ENCODE measurements at regions not wholly inside any gene's neighbourhood (a gene's known extent, or its start where the extent isn't known, plus 50 kb on each side); places are given as distances from the start of the nearest gene placed in this dataset.
A peak's percentile ranks its signal among the peaks of the same experiment; 100 is the strongest.

DNA sequence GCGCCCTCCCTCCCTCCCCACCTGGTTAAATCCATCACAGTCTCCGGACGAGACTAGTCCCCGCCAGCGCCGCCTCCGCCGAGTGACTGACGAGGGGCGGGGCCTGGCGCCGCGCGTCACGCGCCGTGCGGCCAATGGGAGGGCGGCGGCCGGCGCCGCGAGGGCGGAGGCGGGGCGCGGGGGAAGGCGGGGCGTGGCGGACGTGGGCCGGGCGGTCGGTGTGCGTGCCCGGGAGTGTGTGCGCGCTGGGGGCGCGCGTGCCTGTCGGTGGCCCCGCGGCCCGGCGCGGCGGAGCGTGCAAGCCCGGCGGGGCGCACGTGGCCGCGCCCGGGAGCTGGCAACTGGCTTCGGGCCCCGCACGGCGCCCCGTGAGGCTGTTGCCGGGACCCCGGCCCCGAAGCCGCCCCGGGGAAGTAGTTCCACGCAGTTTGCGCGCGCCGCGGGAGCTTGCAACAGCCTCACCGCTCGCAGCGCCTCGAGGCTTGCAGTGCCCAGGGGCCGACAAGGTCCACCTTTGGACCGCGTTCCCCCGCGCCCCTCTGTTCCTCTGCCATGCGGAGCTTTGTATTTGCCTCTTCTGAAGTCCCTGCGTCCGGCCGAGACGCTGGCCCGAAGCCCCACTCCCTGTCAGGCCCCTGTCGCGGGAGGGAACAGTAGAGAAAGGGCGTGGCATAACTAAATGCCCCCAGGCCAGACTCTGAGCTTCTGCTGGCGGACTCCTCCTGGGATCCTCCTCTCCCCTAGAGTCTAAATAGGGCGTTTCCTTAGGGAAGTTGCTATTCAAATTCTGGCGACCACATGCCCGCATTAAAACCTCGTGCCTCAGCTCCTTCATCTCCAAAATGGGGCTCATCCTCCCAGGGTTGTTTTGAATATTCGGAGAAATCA is 400.9 kb downstream of the SHQ1 start (continued):
- TF ChIP-seq EHF (CRISPR knock-in tag; IDR thresholded peaks at IDR 0.05), result peak; percentile 78; the same call in 1 of the 2 replicates

DNA sequence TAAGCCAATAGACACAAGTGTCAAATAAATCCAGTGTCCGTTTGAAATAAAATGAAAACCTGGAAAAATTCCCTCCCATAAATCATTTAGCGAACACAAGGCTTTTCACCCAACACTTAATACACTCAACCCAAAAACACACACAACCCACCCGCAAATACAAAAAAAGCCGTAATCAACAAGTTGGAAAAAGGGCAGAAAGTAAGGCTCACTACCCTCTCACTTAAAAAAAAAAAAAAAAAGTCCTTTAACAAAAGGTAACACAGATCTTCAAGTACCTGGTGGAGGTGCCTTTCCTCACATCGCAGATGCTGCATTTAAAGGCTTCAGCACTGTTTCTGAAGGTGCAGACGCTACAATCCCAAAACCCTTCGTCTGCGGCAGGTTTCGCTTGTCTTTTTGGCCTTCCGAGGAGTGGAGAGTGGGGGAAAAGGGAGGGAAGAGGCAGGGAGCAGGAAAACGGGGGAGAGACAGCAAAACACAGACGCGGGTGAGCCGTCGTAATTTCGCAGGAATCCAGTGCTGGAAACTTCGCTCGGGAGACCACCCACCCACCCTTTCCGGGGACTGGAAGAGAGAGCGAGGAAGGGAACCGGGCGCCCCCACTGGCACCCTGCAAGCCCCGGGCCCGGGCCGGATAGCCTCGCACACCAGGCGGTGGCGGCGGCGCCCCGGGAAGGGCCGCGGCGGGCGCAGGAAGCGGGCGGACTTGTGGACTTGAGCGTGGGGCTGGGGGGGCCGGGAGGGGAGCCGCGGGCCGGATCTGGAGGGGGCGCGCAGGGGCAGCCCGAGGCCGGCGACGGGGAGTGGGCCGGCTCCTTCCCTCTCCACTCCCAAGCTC is 401.8 kb downstream of the SHQ1 start, which contains the start of gene RYBP:
Gene RYBP, minus strand, starts transcription at position 404 of the 841 bp plus-strand sequence.
- WGBS (ENCODE audit: missing lambda C conversion rate), result 3% methylated on average over 22 of the region's 49 CpGs
- POLR2A ChIA-PET, result interaction anchor here (0.6 to 1.7 kb wide), 8 partner anchors 20 to 292 kb away, joined by 3 to 5 read pairs (median 4); no protein-coding TSS in a partner anchor
- CTCF ChIA-PET, result interaction anchor here (1.4 kb wide), 1 partner anchor 493 kb away, joined by 3 read pairs; no protein-coding TSS in a partner anchor
- Histone ChIP-seq H3K4me2 (peak within 1 kb of the TSS; percentile 90), H3K27ac (peak within 1 kb of the TSS; percentile 88), H3K4me1 (peaks cover 19% of the 10 kb centered on the region; the same call in 2 of the 3 replicates), H3K4me3 (peak within 1 kb of the TSS; percentile 72), H3K9me3 (no peaks in the 10 kb centered on the region)
- ATAC-seq (peak; percentile 84 to 85), FAIRE-seq (no peak), DNase-seq (ENCODE audit: low read depth in 1 of 2, low spot score in 1 of 2) (no peak)
- TF ChIP-seq, protein P1, sequence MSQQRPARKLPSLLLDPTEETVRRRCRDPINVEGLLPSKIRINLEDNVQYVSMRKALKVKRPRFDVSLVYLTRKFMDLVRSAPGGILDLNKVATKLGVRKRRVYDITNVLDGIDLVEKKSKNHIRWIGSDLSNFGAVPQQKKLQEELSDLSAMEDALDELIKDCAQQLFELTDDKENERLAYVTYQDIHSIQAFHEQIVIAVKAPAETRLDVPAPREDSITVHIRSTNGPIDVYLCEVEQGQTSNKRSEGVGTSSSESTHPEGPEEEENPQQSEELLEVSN (IDR thresholded peaks at IDR 0.05; ENCODE audit: borderline replicate concordance, low read depth), result peak; percentile 36; the same call in 1 of the 2 replicates
- TF ChIP-seq SMC3 (IDR thresholded peaks at IDR 0.05) (0 out of 3 replicates have a peak, but pooled peaks have one; percentile 5), POLR2AphosphoS2 (conservative IDR thresholded peaks at IDR 0.05; ENCODE audit: low read length) (no peak), RNF2 (IDR thresholded peaks at IDR 0.05; ENCODE audit: borderline replicate concordance, low read depth) (no peak), PHF8 (IDR thresholded peaks at IDR 0.05; ENCODE audit: borderline replicate concordance, low read depth) (peak; percentile 45; the same call in 1 of the 2 replicates), CBX8 (IDR thresholded peaks at IDR 0.05) (no peak), HEYL (CRISPR knock-in tag; IDR thresholded peaks at IDR 0.05) (no peak), NR3C1 (IDR thresholded peaks at IDR 0.05) (no peak), JUNB (IDR thresholded peaks at IDR 0.05) (no peak), KDM5A (IDR thresholded peaks at IDR 0.05) (peak; percentile 18; the same call in 1 of the 2 replicates), EHMT2 (IDR thresholded peaks at IDR 0.05; ENCODE audit: low read depth) (no peak)
- TF ChIP-seq, protein P2, sequence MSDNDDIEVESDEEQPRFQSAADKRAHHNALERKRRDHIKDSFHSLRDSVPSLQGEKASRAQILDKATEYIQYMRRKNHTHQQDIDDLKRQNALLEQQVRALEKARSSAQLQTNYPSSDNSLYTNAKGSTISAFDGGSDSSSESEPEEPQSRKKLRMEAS (IDR thresholded peaks at IDR 0.05), result peak; percentile 32

DNA sequence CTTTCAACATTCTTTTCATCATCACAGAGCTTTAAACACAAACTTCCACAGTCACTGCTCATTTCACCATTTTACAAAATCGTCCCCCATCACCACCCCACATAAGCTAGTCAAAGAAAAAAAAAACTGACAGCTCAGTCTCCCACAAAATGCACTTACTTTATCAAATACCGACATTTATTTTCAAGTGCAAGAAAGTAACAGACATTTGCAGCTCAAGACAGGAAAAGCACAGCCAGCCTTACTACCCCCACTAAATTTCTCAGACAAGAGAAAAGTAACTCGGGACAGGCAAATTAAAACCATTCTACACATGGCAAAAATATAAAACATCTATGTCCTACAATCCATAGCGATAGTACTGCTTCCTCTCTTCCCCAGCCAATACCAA is 402.4 kb downstream of the SHQ1 start:
- CTCF ChIA-PET, result no interaction called here
- FAIRE-seq (no peak), DNase-seq (ENCODE audit: low read depth in 1 of 2, low spot score in 1 of 2) (no peak), ATAC-seq (no peak; a peak in 1 of 6 replicates)
- Histone ChIP-seq H3K4me1 (peaks cover 19% of the 10 kb centered on the region; the same call in 2 of the 3 replicates), H3K4me2 (peak overlapping the region; percentile 75), H3K27ac (peak overlapping the region; percentile 88; a peak in 5 of 6 replicates), H3K4me3 (peak overlapping the region; percentile 72), H3K9me3 (no peaks in the 10 kb centered on the region)
- no peak for TF ChIP-seq RAD21 (conservative IDR thresholded peaks at IDR 0.05 in 1 of 2, IDR thresholded peaks at IDR 0.05 in 1 of 2)
- TF ChIP-seq CHD4 (IDR thresholded peaks at IDR 0.05; ENCODE audit: borderline replicate concordance), result no peak
- TF ChIP-seq, protein P3, sequence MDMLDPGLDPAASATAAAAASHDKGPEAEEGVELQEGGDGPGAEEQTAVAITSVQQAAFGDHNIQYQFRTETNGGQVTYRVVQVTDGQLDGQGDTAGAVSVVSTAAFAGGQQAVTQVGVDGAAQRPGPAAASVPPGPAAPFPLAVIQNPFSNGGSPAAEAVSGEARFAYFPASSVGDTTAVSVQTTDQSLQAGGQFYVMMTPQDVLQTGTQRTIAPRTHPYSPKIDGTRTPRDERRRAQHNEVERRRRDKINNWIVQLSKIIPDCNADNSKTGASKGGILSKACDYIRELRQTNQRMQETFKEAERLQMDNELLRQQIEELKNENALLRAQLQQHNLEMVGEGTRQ (IDR thresholded peaks at IDR 0.05), result no peak
- TF ChIP-seq MAZ (IDR thresholded peaks at IDR 0.05; ENCODE audit: borderline replicate concordance, low read depth, low read length), result no peak
- no peak for TF ChIP-seq RARB (CRISPR knock-in tag; IDR thresholded peaks at IDR 0.05)
- POLR2A ChIA-PET, result no interaction called here
- 5% methylated on average over 4 of the region's 4 CpGs for WGBS (ENCODE audit: missing lambda C conversion rate)
